ENCODE measurements at regions not wholly inside any gene's neighbourhood (a gene's known extent, or its start where the extent isn't known, plus 50 kb on each side); places are given as distances from the start of the nearest gene placed in this dataset.
A peak's percentile ranks its signal among the peaks of the same experiment; 100 is the strongest.
"Not testable (repeated sequence)": the region's sequence is repeated elsewhere in the genome, so short reads cannot be mapped to it uniquely, and the experiment has no call there.

DNA sequence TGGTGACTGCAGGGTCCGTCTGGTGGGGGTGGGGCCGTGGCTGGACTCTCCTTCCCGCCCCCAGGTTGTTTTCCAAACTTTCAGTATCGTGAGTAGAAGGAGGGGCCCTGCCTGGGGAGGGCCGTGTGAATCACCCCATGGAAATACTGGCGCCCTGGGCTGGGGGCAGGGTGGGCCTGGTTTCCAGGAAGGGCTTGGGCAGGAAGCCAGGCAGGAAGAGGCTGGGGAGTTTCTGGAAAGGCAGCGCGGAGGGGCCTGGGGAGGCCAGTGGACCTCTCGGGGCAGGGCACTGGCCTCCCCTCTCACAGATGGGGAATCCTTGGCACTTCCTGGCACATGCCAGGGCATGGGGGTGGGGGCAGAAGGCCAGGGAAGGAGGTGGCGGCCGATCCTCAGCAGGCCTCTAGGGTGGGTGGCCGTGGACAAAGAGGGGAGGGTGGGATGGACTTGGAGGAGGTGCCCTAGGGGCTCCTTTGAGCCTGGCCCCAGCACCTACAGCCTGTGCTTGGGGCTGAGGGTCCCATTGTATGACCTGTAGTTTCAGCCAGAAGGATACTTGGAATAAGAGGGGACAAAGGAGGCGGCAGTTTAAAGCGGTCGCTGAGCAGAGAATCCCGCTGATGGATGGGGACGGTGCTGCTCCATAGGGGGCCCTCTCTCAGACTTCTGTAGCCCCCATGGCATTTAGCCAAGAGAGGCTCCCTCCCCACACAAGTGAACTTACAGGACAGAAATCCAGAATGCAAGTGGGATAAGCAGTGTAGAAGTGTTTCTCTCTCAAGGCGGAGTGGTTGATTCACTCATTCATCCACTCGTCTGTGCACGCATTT is 56.5 kb upstream of the GATA2 start:
- peak; percentile 15 to 56 for DNase-seq

DNA sequence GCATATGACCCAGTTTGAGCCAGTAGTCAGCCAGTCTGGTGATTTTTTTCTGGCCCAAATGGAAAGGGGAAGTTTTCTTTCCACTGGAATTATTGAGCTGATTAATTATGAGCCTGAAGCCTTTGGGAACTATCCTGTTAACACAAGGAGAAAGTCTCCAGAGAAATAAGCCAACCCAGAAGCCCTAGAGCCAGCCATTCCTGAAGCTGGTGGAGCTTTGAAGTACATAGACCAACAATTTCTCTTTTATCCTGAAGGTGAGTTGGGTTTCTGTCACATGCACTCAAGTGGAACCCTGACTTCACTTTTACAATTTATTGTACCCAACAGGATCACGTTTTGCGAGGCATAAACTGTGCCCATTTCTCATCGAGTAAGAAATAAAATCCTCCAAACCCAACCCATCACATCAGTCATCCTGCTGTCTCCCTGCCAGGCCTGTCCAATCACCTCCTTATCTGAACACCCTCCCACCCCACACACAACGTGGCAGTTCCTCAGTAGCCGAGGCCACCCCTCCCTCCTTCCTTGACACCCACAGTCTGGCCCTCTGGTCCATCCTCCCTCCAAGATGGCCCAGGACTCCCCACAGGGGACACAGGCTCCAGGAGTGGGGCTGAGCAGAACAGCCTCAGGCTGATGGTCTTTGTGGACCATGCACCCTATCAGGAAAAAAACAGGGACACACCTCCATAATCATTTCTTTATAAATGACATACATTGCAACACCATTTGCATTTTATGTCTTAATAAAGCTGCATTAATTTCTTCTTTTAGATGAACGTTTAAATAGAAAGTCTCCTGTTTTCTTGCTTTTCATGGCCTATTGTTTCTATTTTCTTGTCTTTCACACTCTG is 55.7 kb upstream of the GATA2 start:
- DNase-seq = peak in 1 of 2 experiments; percentile 16

DNA sequence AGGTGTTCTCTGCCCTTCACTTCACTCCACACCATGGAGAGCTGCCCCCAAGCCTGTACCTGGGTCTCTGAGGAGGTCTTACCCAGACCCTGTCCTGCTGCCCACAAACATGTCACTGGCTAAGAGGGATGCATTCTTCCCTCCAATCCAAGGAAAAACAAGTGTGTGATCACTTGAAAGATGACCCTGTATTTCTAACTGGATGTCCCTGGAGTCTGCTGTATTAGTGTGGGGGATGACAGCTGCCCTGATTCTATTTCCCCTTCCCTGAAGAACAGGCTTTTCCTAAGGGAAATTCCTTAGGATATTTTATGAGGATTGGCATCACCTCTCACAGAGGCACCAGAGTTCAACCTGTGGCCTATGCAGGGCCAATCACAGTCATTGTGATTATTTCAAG is 55.0 kb upstream of the GATA2 start:
- no peak for DNase-seq

DNA sequence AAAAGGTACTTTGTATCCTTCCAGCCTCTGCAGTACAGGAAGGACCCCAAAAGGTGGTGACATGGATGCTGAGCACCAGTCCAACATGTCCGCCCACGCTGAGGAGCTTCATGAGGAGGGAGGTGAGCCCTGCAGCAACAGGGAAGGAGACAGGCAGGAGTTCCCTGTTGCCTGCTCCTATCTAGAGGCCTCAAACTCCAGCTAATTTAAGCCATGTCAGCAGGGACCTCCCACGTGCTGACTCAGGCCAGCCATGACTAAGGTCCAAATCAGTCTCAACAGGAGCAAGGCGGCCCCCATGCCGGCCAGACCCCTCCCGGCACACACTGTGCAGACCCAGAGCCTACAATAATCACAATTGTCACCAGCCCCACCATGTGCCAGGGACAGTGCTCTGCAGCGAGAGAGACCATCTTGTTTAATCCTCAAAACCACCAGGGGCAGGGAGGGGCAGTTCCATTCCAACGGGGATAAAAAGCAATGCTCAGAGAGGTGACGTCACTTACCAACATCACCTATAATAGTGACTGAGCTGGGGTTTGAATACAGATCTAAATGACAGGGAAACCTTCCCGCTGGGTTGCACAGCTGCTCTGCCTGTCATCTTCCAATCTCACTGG is 54.5 kb upstream of the GATA2 start:
- DNase-seq = peak in 1 of 2 experiments; percentile 46

DNA sequence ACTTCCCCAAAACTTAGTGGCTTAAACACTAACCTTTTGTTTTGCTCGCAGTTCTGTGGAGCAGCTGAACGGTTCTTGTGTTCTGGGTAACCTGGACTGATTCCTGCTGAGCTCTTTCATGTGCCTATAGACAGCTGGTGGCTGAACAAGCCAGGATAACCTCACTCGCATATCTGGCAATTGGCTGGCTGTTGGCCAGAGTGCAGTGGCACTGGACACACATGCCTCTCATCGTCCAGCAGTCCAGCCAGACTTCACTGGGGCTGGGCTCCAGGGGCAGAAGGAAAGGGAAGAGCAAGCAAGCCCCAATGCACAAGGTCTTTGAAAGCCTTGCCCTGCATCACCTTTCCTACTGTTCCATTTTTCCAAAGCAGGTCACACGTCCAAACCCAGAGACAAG is 53.6 kb upstream of the GATA2 start:
- peak in 1 of 2 experiments; percentile 52 for DNase-seq

DNA sequence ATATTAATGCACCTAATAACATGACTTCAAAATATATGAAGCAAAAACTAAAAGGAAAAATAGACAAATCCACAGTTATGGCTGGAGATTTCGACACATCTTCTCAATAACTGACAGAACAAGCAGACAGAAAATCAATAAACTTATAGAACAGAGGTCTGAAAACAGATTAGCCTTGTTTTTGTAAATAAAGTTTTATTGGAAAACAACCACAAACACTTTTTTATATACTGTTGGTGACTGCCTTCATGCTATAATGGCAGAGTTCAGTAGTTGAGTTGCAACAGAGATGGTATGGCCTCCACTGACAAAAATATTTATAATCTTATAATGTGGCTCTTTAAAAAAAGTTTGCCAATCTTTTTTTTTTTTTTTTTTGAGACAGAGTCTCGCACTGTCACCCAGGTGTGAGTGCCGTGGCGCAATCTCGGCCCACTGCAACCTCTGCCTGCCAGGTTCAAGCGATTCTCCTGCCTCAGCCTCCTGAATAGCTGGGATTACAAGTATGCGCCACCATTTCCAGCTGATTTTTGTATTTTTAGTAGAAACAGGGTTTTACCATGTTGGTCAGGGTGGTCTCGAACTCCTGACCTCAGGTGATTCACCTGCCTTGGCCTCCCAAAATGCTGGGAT is 52.2 kb upstream of the GATA2 start:
- no peak for DNase-seq

DNA sequence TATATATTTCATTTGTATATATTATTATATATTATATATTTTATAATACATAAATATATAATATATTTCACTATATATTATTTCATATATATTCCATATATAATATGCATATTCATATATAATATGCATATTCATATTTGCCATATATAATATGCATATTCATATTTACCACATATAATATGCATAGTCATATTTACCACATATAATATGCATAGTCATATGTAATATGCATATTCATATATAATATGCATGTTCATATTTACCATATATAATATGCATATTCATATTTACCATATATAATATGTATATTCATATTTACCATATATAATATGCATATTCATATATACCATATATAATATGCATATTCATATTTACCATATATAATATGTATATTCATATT is 51.2 kb upstream of the GATA2 start:
- no peak for DNase-seq

DNA sequence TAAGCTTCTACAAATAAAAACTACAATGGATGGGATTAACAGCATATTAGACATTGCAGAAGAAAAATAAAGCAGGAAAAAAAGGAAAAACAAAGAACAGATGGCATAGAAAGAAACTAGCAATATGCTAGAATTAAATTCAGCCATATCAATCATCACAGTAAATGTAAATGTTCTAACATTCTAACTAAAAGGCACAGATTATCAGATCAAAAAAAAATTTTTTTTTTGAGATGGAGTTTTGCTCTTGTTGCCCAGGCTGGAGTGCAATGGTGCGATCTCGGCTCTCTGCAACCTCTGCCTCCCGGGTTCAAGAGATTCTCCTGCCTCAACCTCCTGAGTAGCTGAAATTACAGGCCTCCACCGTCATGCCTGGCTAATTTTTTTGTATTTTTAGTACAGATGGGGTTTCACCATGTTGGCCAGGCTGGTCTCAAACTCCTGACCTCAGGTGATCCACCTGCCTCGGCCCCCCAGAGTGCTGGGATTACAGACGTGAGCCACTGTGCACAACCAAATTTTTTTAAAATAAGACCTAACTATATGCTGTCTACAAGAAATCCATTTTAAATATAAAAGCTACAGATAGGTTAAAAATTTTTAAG is 50.7 kb upstream of the GATA2 start:
- DNase-seq = not testable (repeated sequence)

All from SHP77 (cell line).